HCT116 (cell line): ENCODE measurements at regions not wholly inside any gene's neighbourhood (a gene's known extent, or its start where the extent isn't known, plus 50 kb on each side); places are given as distances from the start of the nearest gene placed in this dataset.

Experiments
- ATAC-seq: fragments of 200-7000 bp; cut with Tn5 transposase; 2 replicates; pipeline ENCODE4 v1.9.1; 2020; ENCODE audit warnings: mild to moderate bottlenecking, moderate library complexity
- BruUV-seq: library from RNA; stranded (reverse); fragments of 400-500 nt; replicated peaks from 2 replicates; lab custom pipeline; 2021; lab: Mats Ljungman, UMichigan
- CTCF ChIA-PET: fragments of 300-600 bp; sonication (Branson Sonifier 250); formaldehyde crosslinking; loops from one replicate; lab custom pipeline; 2021; ENCODE audit warnings: antibody characterized with exemption; lab: Charles Lee
- POLR2A ChIA-PET: fragments of 300-600, 350-600 bp; sonication (Branson Sonifier 250); formaldehyde crosslinking; loops from one replicate; lab custom pipeline; 2021; ENCODE audit warnings: antibody characterized with exemption; lab: Charles Lee
- RAD21 ChIA-PET, 2 experiments: fragments of 300-600 bp; sonication (Branson Sonifier 250); formaldehyde crosslinking; loops; one replicate each; lab custom pipeline; 2023; ENCODE audit warnings: low total read pairs in 2 of 2; ENCODE audit not compliant: uncharacterized antibody in 2 of 2, unreplicated experiment in 2 of 2, low non-redundant PET in 1 of 2; lab: Charles Lee
- DNase-seq: peaks from one replicate; pipeline ENCODE4 v3.0.0-alpha.2; 2010; ENCODE audit warnings: low read depth, low spot score
- H2AFZ ChIP-seq: fragments of 200-600 bp; shearing (Covaris generic), sonication (generic); 2 replicates; pipeline ENCODE4 v1.6.1; 2017; ENCODE audit warnings: low read depth, mixed run types, mixed read lengths, antibody characterized with exemption, low read length; ENCODE audit not compliant: poor library complexity, severe bottlenecking
- H3K27ac ChIP-seq: 2 replicates; pipeline ENCODE4 v1.5.1; 2012; ENCODE audit warnings: low read depth, low read length
- H3K27me3 ChIP-seq: fragments of 200-600 bp; sonication (generic); 2 replicates; pipeline ENCODE4 v1.6.1; 2016; ENCODE audit warnings: mixed run types, low read length, mixed read lengths; ENCODE audit not compliant: insufficient read depth
- H3K36me3 ChIP-seq, 2 experiments: fragments of 200-500 bp in 1 of 2; fragments of 200-600 bp in 1 of 2; sonication (Bioruptor generic) in 1 of 2; sonication (generic) in 1 of 2; 2 replicates each; pipeline versions ENCODE4 v1.5.1 to v1.6.1; 2014 to 2016; ENCODE audit warnings: low read length in 2 of 2, inconsistent platforms in 1 of 2, mixed read lengths in 1 of 2, mixed run types in 1 of 2; ENCODE audit not compliant: insufficient read depth in 2 of 2, control insufficient read depth in 1 of 2
- H3K4me1 ChIP-seq, 2 experiments: fragments of 200-600 bp in 1 of 2; sonication (generic) in 1 of 2; 2 replicates each; pipeline versions ENCODE4 v1.5.1 to v1.6.1; 2012 to 2017; ENCODE audit warnings: low read length in 2 of 2, inconsistent platforms in 1 of 2, mild to moderate bottlenecking in 1 of 2, mixed read lengths in 1 of 2, mixed run types in 1 of 2, moderate library complexity in 1 of 2; ENCODE audit not compliant: insufficient read depth in 2 of 2, control insufficient read depth in 1 of 2
- H3K4me2 ChIP-seq: fragments of 200-600 bp; sonication (generic); 2 replicates; pipeline ENCODE4 v1.6.1; 2017; ENCODE audit warnings: mixed run types, low read length, mixed read lengths
- H3K4me3 ChIP-seq, 2 experiments: fragments of 200-600 bp in 1 of 2; sonication (generic) in 1 of 2; replicated peaks in 1 of 2; 2 replicates each; pipeline ENCODE4 v1.5.1; 2011 to 2016; ENCODE audit warnings: low read length in 2 of 2, control low read depth in 1 of 2, low read depth in 1 of 2, mild to moderate bottlenecking in 1 of 2, mixed read lengths in 1 of 2, mixed run types in 1 of 2
- H3K79me2 ChIP-seq: fragments of 200-600 bp; sonication (generic); 2 replicates; pipeline ENCODE4 v1.6.1; 2017; ENCODE audit warnings: mild to moderate bottlenecking, mixed run types, low read length, moderate library complexity, mixed read lengths; ENCODE audit not compliant: insufficient read depth
- H3K9ac ChIP-seq: fragments of 200-600 bp; sonication (generic); 2 replicates; pipeline ENCODE4 v1.6.1; 2016; ENCODE audit warnings: low read length, mixed read lengths
- H3K9me2 ChIP-seq: fragments of 200-600 bp; sonication (generic), shearing (Covaris generic); 2 replicates; pipeline ENCODE4 v1.6.1; 2017; ENCODE audit warnings: mixed run types, mild to moderate bottlenecking, moderate library complexity; ENCODE audit not compliant: insufficient read depth
- H3K9me3 ChIP-seq, 2 experiments: fragments of 200-500 bp in 1 of 2; fragments of 200-600 bp in 1 of 2; sonication (Bioruptor generic) in 1 of 2; sonication (generic) in 1 of 2; 2 replicates each; pipeline ENCODE4 v1.6.1; 2014 to 2017; ENCODE audit warnings: low read length in 2 of 2, mixed read lengths in 2 of 2, inconsistent platforms in 1 of 2, low read depth in 1 of 2, mild to moderate bottlenecking in 1 of 2, mixed run types in 1 of 2, moderate library complexity in 1 of 2; ENCODE audit not compliant: control insufficient read depth in 1 of 2, insufficient read depth in 1 of 2
- H4K20me1 ChIP-seq: fragments of 200-600 bp; sonication (generic), shearing (Covaris generic); 2 replicates; pipeline ENCODE4 v1.6.1; 2017; ENCODE audit warnings: mixed run types, mild to moderate bottlenecking, moderate library complexity; ENCODE audit not compliant: insufficient read depth
- ATF3 ChIP-seq: IDR thresholded peaks from 2 replicates; pipeline ENCODE4 v1.6.1; 2012
- CBX3 ChIP-seq: IDR thresholded peaks from 2 replicates; pipeline ENCODE4 v1.6.1; 2012; ENCODE audit warnings: low read depth
- EZH2 ChIP-seq: fragments of 200-600 bp; sonication (generic); IDR thresholded peaks from 2 replicates; pipeline ENCODE4 v1.6.1; 2017; ENCODE audit warnings: antibody characterized with exemption, mixed run types
- EZH2phosphoT487 ChIP-seq: fragments of 200-600 bp; IDR thresholded peaks from 2 replicates; pipeline ENCODE4 v1.6.1; 2018; ENCODE audit warnings: antibody characterized with exemption, borderline replicate concordance
- FOSL1 ChIP-seq: IDR thresholded peaks from 2 replicates; pipeline ENCODE4 v1.6.1; 2012; ENCODE audit warnings: low read depth
- JUND ChIP-seq: IDR thresholded peaks from 2 replicates; pipeline ENCODE4 v1.6.1; 2012
- POLR2A ChIP-seq: IDR thresholded peaks from 2 replicates; pipeline ENCODE4 v1.7.0; 2011; ENCODE audit warnings: borderline replicate concordance; ENCODE audit not compliant: insufficient read depth, insufficient read length; ENCODE audit errors: extremely low read depth
- RAD21 ChIP-seq: IDR thresholded peaks from 2 replicates; pipeline ENCODE4 v1.6.1; 2012; ENCODE audit warnings: low read depth, mild to moderate bottlenecking
- REST ChIP-seq: IDR thresholded peaks from 2 replicates; pipeline ENCODE4 v1.6.1; 2012; ENCODE audit warnings: low read depth
- SIN3A ChIP-seq: IDR thresholded peaks from 2 replicates; pipeline ENCODE4 v1.6.1; 2012; ENCODE audit warnings: low read depth
- SP1 ChIP-seq: IDR thresholded peaks from 2 replicates; pipeline ENCODE4 v1.6.1; 2012; ENCODE audit warnings: low read depth
- SRF ChIP-seq: IDR thresholded peaks from 2 replicates; pipeline ENCODE4 v1.6.1; 2012; ENCODE audit warnings: low read depth
- TCF7L2 ChIP-seq: IDR thresholded peaks from 2 replicates; pipeline ENCODE4 v1.7.0; 2011; ENCODE audit warnings: borderline replicate concordance, inconsistent platforms; ENCODE audit not compliant: insufficient read depth, insufficient read length; ENCODE audit errors: extremely low read depth
- YY1 ChIP-seq: IDR thresholded peaks from 2 replicates; pipeline ENCODE4 v1.6.1; 2011; ENCODE audit warnings: low read length, low read depth, moderate library complexity, mild to moderate bottlenecking; ENCODE audit not compliant: insufficient replicate concordance; ENCODE audit errors: extremely low read depth
- ZNF274 ChIP-seq: fragments of 200-500 bp; sonication (Bioruptor generic); IDR thresholded peaks from 2 replicates; pipeline ENCODE4 v1.6.1; 2014; ENCODE audit warnings: mild to moderate bottlenecking, low read depth, low read length, inconsistent platforms
- intact Hi-C: fragments of 100-400 bp; cut with micrococcal nuclease; formaldehyde crosslinking; loops from 2 replicates; pipeline ENCODE4 v1.10.0; 2022
- TF ChIP-seq, protein P1 (sequence below): IDR thresholded peaks from 2 replicates; pipeline ENCODE4 v1.6.1; 2011; ENCODE audit warnings: mild to moderate bottlenecking, low read length, moderate library complexity; ENCODE audit not compliant: insufficient replicate concordance; ENCODE audit errors: extremely low read depth

GRCh38 chr10:112027731-112028280 lies 155.8 kb downstream of the GPAM start (continued):
- TF ChIP-seq REST (no peak), ATF3 (no peak), RAD21 (no peak), TCF7L2 (no peak), CBX3 (no peak), SRF (no peak)
- TF ChIP-seq, protein P1, sequence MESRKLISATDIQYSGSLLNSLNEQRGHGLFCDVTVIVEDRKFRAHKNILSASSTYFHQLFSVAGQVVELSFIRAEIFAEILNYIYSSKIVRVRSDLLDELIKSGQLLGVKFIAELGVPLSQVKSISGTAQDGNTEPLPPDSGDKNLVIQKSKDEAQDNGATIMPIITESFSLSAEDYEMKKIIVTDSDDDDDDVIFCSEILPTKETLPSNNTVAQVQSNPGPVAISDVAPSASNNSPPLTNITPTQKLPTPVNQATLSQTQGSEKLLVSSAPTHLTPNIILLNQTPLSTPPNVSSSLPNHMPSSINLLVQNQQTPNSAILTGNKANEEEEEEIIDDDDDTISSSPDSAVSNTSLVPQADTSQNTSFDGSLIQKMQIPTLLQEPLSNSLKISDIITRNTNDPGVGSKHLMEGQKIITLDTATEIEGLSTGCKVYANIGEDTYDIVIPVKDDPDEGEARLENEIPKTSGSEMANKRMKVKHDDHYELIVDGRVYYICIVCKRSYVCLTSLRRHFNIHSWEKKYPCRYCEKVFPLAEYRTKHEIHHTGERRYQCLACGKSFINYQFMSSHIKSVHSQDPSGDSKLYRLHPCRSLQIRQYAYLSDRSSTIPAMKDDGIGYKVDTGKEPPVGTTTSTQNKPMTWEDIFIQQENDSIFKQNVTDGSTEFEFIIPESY = no peak

DNA sequence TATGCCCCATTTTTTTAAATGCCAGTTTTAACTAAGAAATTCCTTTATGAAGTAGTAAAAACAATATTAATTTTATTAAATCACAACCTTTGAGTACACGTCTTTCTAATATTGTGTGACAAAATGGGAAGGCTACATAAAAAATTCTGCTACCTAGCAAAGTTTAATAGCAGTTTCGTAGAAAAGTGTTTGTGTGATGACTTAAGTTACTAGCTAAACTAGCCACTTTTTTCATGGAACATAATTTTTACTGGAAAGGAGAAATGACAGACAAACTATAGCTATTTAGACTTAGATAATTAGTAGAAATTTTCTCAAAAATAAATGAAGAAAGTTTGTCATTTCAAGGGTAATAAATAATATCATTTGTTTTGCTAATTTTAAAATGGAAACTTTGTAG lies 153.1 kb downstream of the GPAM start:
- RAD21 ChIA-PET = no interaction called here
- H3K4me2 ChIP-seq = no peak overlapping the region
- no peaks in the 10 kb centered on the region for H3K79me2 ChIP-seq
- no peaks in the 10 kb centered on the region for H3K9me2 ChIP-seq
- no peak overlapping the region for H3K9ac ChIP-seq
- intact Hi-C loops = no loop called here
- H3K4me1 ChIP-seq = no peaks in the 10 kb centered on the region
- POLR2A ChIA-PET = no interaction called here
- no peaks in the 10 kb centered on the region for H4K20me1 ChIP-seq
- DNase-seq = no peak
- no peak overlapping the region for H3K27ac ChIP-seq
- BruUV-seq = no TSS peak
- CTCF ChIA-PET = no interaction called here
- no peak for ATAC-seq
- H3K4me3 ChIP-seq = no peak overlapping the region
- H3K9me3 ChIP-seq = peaks cover 4 to 17% of the 10 kb centered on the region in 2 experiments; a peak in 3 of 4 replicates
- H3K27me3 ChIP-seq = 0 out of 2 replicates have a peak, but pooled peaks cover 3% of the 10 kb centered on the region
- no peak overlapping the region for H2AFZ ChIP-seq
- TF ChIP-seq SRF (no peak), JUND (no peak), SP1 (no peak), EZH2phosphoT487 (no peak), POLR2A (no peak), TCF7L2 (no peak), FOSL1 (no peak), ATF3 (no peak), ZNF274 (no peak), YY1 (no peak), SIN3A (no peak), EZH2 (no peak)
- TF ChIP-seq, protein P1 = no peak
- H3K36me3 ChIP-seq = no peaks in the 10 kb centered on the region
